Esophagus squamous epithelium (tissue), 5 donors: ENCODE measurements at regions not wholly inside any gene's neighbourhood (a gene's known extent, or its start where the extent isn't known, plus 50 kb on each side); places are given as distances from the start of the nearest gene placed in this dataset.

ENCODE experiments used
- DNase-seq: peaks from one replicate; lab custom pipeline; 2025; lab: John Stamatoyannopoulos, UW
- H3K27ac ChIP-seq, 4 donors: fragments of 200-600 bp; sonication (generic); one replicate each; pipeline ENCODE4 v1.5.1; 2016 to 2019; ENCODE audit warnings: mild to moderate bottlenecking in 1 of 4
- H3K27me3 ChIP-seq, 4 donors: fragments of 200-600 bp; sonication (generic); 1 replicate in 3 of 4; 2 replicates in 1 of 4; pipeline versions ENCODE4 v1.5.1 to v1.6.0; 2017 to 2021; ENCODE audit warnings: antibody characterized with exemption in 1 of 4
- H3K36me3 ChIP-seq, 3 donors: fragments of 200-600 bp; sonication (generic); one replicate each; pipeline ENCODE4 v1.5.1; 2016 to 2019
- H3K4me1 ChIP-seq, 3 donors: fragments of 200-600 bp; sonication (generic); one replicate each; pipeline ENCODE4 v1.5.1; 2017 to 2019
- H3K4me3 ChIP-seq, 4 donors: fragments of 200-600 bp; sonication (generic); 1 replicate in 3 of 4; 2 replicates in 1 of 4; pipeline ENCODE4 v1.5.1; 2016 to 2019; ENCODE audit warnings: mild to moderate bottlenecking in 2 of 4, moderate library complexity in 1 of 4
- H3K9me3 ChIP-seq, 3 donors: fragments of 200-600 bp; sonication (generic); one replicate each; pipeline ENCODE4 v1.5.1; 2016 to 2019
- POLR2A ChIP-seq, 4 donors: fragments of 450-650 bp; IDR thresholded peaks; one replicate each; pipeline ENCODE4 v1.6.1; 2017; ENCODE audit warnings: antibody characterized with exemption in 4 of 4, mild to moderate bottlenecking in 4 of 4, moderate library complexity in 3 of 4
- WGBS, 2 donors: methylation state at CpG; one replicate each; pipeline ENCODE4 v1.1.5; 2018; 5-methylcytosine and 5-hydroxymethylcytosine counted together
- intact Hi-C: fragments of 100-400 bp; cut with DNase I; formaldehyde crosslinking; loops from one replicate; pipeline ENCODE4 v1.15.0; 2022
- TF ChIP-seq, protein P1 (sequence below), 6 experiments: fragments of 450-650 bp in 4 of 6; fragments of 200-600 bp in 2 of 6; sonication (generic) in 2 of 6; IDR thresholded peaks; one replicate each; pipeline ENCODE4 v1.5.1; 2016 to 2019; ENCODE audit warnings: antibody characterized with exemption in 6 of 6, mild to moderate bottlenecking in 4 of 6, moderate library complexity in 4 of 6
- donor health status: DM: yes; HTN: yes; CAD: no.

GRCh38 chr7:1383398-1384112, 75.7 kb downstream of the MICALL2 start:
- Histone ChIP-seq H3K4me1 (no peaks in the 10 kb centered on the region), H3K27me3 (peaks cover 0 to 98% (median 2%) of the 10 kb centered on the region in 4 donors), H3K9me3 (no peaks in the 10 kb centered on the region), H3K36me3 (no peaks in the 10 kb centered on the region), H3K4me3 (no peak overlapping the region), H3K27ac (no peak overlapping the region)
- intact Hi-C loops, result no loop called here
- DNase-seq, result no peak
- TF ChIP-seq POLR2A (IDR thresholded peaks at IDR 0.05), result no peak
- TF ChIP-seq, protein P1, sequence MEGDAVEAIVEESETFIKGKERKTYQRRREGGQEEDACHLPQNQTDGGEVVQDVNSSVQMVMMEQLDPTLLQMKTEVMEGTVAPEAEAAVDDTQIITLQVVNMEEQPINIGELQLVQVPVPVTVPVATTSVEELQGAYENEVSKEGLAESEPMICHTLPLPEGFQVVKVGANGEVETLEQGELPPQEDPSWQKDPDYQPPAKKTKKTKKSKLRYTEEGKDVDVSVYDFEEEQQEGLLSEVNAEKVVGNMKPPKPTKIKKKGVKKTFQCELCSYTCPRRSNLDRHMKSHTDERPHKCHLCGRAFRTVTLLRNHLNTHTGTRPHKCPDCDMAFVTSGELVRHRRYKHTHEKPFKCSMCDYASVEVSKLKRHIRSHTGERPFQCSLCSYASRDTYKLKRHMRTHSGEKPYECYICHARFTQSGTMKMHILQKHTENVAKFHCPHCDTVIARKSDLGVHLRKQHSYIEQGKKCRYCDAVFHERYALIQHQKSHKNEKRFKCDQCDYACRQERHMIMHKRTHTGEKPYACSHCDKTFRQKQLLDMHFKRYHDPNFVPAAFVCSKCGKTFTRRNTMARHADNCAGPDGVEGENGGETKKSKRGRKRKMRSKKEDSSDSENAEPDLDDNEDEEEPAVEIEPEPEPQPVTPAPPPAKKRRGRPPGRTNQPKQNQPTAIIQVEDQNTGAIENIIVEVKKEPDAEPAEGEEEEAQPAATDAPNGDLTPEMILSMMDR (IDR thresholded peaks at IDR 0.05), result no peak
- 79 to 80% methylated on average over 18 to 19 of the region's 30 CpGs for WGBS, 2 donors

GRCh38 chr7:1384113-1384415, 75.2 kb downstream of the MICALL2 start:
- no peaks in the 10 kb centered on the region for H3K36me3 ChIP-seq

More at GRCh38 chr7:1384113-1384415, 75.2 kb downstream of the MICALL2 start:
- no peak for DNase-seq
- Histone ChIP-seq H3K4me3 (no peak overlapping the region), H3K27ac (no peak overlapping the region), H3K9me3 (no peaks in the 10 kb centered on the region), H3K27me3 (peaks cover 0 to 98% (median 2%) of the 10 kb centered on the region in 4 donors), H3K4me1 (no peaks in the 10 kb centered on the region)
- 68 to 78% methylated on average over 6 to 19 of the region's 21 CpGs for WGBS, 2 donors
- TF ChIP-seq, protein P1 (IDR thresholded peaks at IDR 0.05), result no peak
- TF ChIP-seq POLR2A (IDR thresholded peaks at IDR 0.05), result no peak
- intact Hi-C loops, result no loop called here
